Large intestine (tissue), 3 donors: ENCODE measurements at regions not wholly inside any gene's neighbourhood (a gene's known extent, or its start where the extent isn't known, plus 50 kb on each side); places are given as distances from the start of the nearest gene placed in this dataset.
"Not testable (repeated sequence)": the region's sequence is repeated elsewhere in the genome, so short reads cannot be mapped to it uniquely, and the experiment has no call there.

Experiments
- DNase-seq, 2 donors: peaks; one replicate each; pipeline versions ENCODE4 v3.0.0 to v3.0.0-alpha.2; 2013
- H3K27ac ChIP-seq: one replicate; pipeline ENCODE4 v1.5.1; 2013; ENCODE audit warnings: low read length
- H3K27me3 ChIP-seq: 2 replicates; pipeline ENCODE4 v1.6.1; 2013; ENCODE audit warnings: low read length; ENCODE audit not compliant: control insufficient read depth, insufficient read depth
- H3K36me3 ChIP-seq: 2 replicates; pipeline ENCODE4 v1.6.1; 2013; ENCODE audit warnings: low read length; ENCODE audit not compliant: control insufficient read depth, insufficient read depth
- H3K4me1 ChIP-seq: one replicate; pipeline ENCODE4 v1.6.1; 2013; ENCODE audit warnings: low read length; ENCODE audit not compliant: control insufficient read depth, insufficient read depth
- H3K4me3 ChIP-seq: one replicate; pipeline ENCODE4 v1.5.1; 2013; ENCODE audit warnings: low read length
- H3K9me3 ChIP-seq: one replicate; pipeline ENCODE4 v1.6.1; 2013; ENCODE audit warnings: mild to moderate bottlenecking, low read depth, low read length, moderate library complexity; ENCODE audit not compliant: control insufficient read depth
- WGBS: methylation state at CpG from one replicate; pipeline ENCODE4 v1.1.5; 2013; ENCODE audit warnings: low lambda C conversion rate; ENCODE audit not compliant: insufficient coverage; 5-methylcytosine and 5-hydroxymethylcytosine counted together

DNA sequence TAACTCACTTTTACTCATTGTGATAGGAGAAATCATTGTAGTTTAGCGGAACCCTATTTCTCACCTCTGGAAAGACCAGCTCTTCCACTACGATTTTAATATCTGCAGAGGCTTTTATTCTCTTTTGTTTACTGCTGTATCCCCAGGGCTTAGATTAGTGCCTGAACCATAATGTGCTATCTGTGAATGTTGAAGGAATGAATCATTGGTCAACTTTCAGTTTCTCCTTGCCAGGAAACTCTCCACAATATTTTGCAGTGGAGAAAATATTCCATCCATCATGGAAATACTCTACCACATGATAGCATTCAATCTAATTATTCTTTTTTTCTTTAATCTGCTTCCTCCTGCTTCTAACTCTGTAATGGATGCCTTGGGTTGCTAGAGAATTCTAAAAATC, 263.5 kb upstream of the PTPRD start:
- no peak overlapping the region for H3K27ac ChIP-seq
- H3K4me3 ChIP-seq: no peak overlapping the region
- H3K4me1 ChIP-seq: no peaks in the 10 kb centered on the region
- no peaks in the 10 kb centered on the region for H3K9me3 ChIP-seq
- DNase-seq: no peak
- 57% methylated on average over 2 of the region's 2 CpGs for WGBS
- H3K27me3 ChIP-seq: no peaks in the 10 kb centered on the region
- H3K36me3 ChIP-seq: no peaks in the 10 kb centered on the region

DNA sequence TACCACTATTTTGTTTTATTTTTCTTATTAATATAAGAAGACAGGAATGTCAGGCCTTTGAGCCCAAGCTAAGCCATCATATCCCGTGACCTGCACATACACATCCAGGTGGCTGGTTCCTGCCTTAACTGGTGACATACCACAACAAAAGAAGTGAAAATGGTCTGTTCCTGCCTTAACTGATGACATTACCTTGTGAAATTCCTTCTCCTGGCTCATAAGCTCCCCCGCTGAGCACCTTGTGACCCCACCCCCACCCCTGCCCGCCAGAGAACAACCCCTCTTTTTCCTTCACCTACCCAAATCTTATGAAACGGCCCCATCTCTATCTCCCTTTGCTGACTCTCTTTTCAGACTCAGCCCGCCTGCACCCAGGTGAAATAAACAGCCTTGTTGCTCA, 277.5 kb upstream of the PTPRD start:
- H3K9me3 ChIP-seq: not testable (repeated sequence)
- no CpG with 5 or more reads among the region's 5 CpGs for WGBS

DNA sequence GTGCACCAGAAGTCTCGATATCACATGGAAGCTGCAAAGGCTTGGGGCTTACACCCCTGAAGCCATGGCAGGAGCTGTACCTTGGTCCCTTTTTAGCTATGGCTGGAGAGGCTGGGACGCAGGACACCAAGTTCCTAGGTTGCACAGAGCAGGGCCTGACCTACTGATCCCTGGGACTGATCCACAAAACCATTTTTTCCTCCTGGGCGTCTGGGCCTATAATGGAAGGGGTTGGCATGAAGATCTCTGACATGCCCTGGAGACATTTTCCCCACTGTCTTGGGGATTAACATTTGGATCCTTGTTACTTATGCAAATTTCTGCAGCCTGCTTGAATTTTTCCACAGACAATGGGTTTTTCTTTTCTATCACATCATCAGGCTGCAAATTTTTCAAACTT, 286.7 kb upstream of the PTPRD start:
- no peaks in the 10 kb centered on the region for H3K36me3 ChIP-seq
- H3K27me3 ChIP-seq: no peaks in the 10 kb centered on the region
- 100% methylated on average over 1 of the region's 3 CpGs for WGBS
- no peaks in the 10 kb centered on the region for H3K4me1 ChIP-seq
- DNase-seq: no peak
- H3K9me3 ChIP-seq: no peaks in the 10 kb centered on the region
- no peak overlapping the region for H3K4me3 ChIP-seq
- no peak overlapping the region for H3K27ac ChIP-seq

More for the DNA sequence above, 277.5 kb upstream of the PTPRD start:
- H3K4me1 ChIP-seq, H3K36me3 ChIP-seq, H3K27ac ChIP-seq, H3K27me3 ChIP-seq, DNase-seq, H3K4me3 ChIP-seq: not testable (repeated sequence)

DNA sequence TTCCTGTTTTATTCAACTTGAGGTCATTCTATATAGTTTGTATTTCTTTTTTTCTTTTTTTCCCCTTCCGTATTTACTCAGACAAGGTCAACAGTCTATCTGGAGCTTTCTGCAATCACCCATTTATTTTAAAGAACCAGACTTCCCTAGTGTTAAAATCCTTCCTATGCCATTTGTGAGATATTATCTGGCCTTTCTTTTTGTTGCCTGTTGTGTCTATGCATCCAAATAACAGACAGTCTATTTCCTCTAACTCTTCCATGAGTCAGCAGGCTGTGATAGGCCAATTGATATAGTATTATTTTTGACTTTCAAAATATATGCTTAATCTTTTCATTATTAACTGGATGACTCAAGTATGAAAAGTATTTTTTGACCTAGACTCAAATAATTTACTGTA, 291.2 kb upstream of the PTPRD start:
- Histone ChIP-seq H3K27ac (no peak overlapping the region), H3K27me3 (no peaks in the 10 kb centered on the region), H3K9me3 (no peaks in the 10 kb centered on the region), H3K4me3 (no peak overlapping the region), H3K4me1 (no peaks in the 10 kb centered on the region), H3K36me3 (no peaks in the 10 kb centered on the region)
- 50% methylated on average over 1 of the region's 1 CpG for WGBS
- DNase-seq: no peak

DNA sequence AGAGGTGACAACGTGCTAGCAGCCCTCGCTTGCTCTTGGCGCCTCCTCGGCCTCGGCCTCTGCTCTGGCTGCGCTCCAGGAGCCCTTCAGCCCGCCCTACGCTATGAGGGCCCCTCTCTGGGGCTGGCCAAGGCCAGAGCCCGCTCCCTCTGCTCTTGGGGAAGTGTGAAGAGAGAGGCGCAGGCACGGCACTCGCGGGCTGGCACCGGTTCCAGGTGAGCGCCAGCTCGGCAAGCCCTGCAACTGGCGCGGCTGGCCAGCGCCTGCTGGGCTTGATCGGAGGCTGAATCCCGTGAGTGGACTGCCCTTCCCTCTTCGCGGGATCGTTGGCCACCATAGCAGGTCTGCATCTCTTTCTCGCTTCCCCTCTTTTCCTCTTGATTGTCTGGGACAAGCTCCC, 298.0 kb upstream of the PTPRD start:
- Histone ChIP-seq H3K27ac (no peak overlapping the region), H3K4me1 (no peaks in the 10 kb centered on the region), H3K27me3 (no peaks in the 10 kb centered on the region), H3K36me3 (no peaks in the 10 kb centered on the region), H3K9me3 (peaks cover 5% of the 10 kb centered on the region), H3K4me3 (no peak overlapping the region)
- no peak for DNase-seq
- WGBS: 100% methylated on average over 1 of the region's 25 CpGs

DNA sequence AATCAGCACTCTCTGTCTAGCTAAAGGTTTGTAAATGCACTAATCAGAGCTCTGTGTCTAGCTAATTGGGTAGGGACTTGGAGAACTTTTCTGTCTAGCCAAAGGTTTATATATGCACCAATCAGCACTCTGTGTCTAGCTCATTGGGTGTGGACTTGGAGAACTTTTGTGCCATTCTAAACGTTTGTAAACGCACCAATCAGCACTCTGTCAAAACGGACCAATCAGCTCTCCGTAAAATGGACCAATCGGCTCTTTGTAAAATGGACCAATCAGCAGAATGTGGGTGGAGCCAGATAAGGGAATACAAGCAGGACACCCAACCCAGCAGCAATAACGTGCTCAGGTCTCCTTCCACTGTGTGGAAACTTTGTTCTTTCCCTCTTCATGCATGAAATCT, 298.6 kb upstream of the PTPRD start:
- no peak overlapping the region for H3K27ac ChIP-seq
- no peaks in the 10 kb centered on the region for H3K4me1 ChIP-seq
- peaks cover 5% of the 10 kb centered on the region for H3K9me3 ChIP-seq
- no CpG with 5 or more reads among the region's 6 CpGs for WGBS
- H3K27me3 ChIP-seq: no peaks in the 10 kb centered on the region
- DNase-seq: no peak
- H3K36me3 ChIP-seq: no peaks in the 10 kb centered on the region
- H3K4me3 ChIP-seq: no peak overlapping the region

DNA sequence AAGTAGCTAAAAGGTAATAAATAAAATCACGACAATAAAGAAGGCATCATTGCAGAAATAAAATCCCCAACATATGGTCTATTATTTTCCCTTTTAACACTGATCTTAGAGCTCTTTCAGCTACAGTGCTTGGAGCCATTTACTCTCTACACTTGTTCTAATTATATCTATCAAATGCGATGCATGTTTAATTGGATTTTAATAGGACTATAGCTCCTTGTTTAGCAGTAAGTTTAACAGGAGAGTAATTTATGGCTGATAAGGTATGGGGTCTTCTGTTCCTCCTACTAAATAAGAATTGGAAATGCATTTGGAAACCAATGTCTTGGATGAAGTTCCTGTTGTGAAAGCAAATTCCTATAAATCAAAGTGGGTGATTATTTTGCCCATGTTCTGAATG, 304.2 kb upstream of the PTPRD start:
- Histone ChIP-seq H3K27ac (no peak overlapping the region), H3K36me3 (no peaks in the 10 kb centered on the region), H3K4me3 (no peak overlapping the region), H3K27me3 (no peaks in the 10 kb centered on the region), H3K9me3 (no peaks in the 10 kb centered on the region), H3K4me1 (no peaks in the 10 kb centered on the region)
- no peak for DNase-seq
- 100% methylated on average over 1 of the region's 2 CpGs for WGBS

DNA sequence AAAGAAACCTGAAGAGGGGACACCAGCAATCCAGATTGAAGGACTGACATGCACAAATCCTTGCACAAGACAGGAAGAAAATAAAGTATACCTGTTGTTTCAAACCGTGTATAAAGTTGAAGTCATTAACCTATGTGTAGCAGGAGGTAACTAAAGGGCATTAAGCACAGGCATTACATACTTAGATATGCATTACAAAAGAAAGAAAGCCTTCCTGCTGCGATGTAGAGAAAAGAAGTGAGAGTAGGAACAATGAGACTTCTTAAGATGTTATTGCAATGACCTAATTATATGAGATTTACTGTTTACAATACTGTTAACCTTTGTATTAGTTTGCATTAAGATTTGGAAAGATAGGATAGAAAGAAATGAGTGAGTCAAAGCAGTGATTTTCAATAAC, 308.9 kb upstream of the PTPRD start:
- H3K4me3 ChIP-seq: no peak overlapping the region
- no peak overlapping the region for H3K27ac ChIP-seq

DNA sequence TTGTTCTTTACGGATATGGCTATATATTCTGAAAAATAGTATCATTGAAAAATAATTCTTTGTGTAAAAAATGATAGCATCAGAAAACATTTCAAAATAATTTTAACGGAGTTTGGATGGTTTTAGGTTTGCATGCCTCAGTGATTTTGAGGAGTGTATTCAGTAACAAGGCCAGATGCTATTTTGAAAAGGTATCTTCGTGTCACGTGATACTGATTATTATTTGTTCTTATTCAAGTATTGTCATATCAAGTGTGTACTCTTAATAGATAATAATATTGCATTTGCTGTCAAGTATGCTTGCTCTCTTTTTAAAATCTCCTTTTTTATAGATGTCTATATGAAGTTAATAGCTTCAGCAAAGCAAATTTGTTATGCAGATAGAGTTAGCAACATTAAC, 313.1 kb upstream of the PTPRD start:
- Histone ChIP-seq H3K36me3 (no peaks in the 10 kb centered on the region), H3K4me1 (no peaks in the 10 kb centered on the region), H3K9me3 (no peaks in the 10 kb centered on the region), H3K4me3 (no peak overlapping the region), H3K27ac (no peak overlapping the region), H3K27me3 (no peaks in the 10 kb centered on the region)
- no peak for DNase-seq
- 96% methylated on average over 3 of the region's 4 CpGs for WGBS

More for the DNA sequence above, 308.9 kb upstream of the PTPRD start:
- Histone ChIP-seq H3K27me3 (no peaks in the 10 kb centered on the region), H3K9me3 (no peaks in the 10 kb centered on the region), H3K36me3 (no peaks in the 10 kb centered on the region), H3K4me1 (no peaks in the 10 kb centered on the region)
- DNase-seq: no peak
- WGBS: 17% methylated on average over 1 of the region's 2 CpGs

DNA sequence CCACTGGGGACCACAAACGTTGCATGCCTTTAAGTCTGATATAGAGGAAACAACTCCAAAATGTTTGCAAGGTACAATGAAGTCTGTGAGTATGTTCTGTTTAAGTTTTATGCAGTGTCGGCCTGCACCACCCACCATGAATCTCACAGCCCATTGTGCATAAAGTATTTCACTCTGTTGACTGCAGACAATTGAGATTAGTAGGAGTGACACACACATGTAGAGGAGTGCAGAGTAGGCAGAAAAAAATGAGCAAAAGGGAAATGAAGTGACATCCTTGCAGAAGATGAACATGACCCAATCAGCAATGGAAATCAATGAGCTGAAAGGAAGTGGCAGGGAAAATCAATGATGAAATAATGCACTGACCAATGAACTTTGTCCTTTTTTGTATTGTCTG, 315.6 kb upstream of the PTPRD start:
- no CpG with 5 or more reads among the region's 2 CpGs for WGBS
- H3K27ac ChIP-seq: no peak overlapping the region
- no peak overlapping the region for H3K4me3 ChIP-seq
- DNase-seq: no peak
- no peaks in the 10 kb centered on the region for H3K36me3 ChIP-seq
- H3K9me3 ChIP-seq: no peaks in the 10 kb centered on the region
- H3K27me3 ChIP-seq: no peaks in the 10 kb centered on the region
- no peaks in the 10 kb centered on the region for H3K4me1 ChIP-seq

DNA sequence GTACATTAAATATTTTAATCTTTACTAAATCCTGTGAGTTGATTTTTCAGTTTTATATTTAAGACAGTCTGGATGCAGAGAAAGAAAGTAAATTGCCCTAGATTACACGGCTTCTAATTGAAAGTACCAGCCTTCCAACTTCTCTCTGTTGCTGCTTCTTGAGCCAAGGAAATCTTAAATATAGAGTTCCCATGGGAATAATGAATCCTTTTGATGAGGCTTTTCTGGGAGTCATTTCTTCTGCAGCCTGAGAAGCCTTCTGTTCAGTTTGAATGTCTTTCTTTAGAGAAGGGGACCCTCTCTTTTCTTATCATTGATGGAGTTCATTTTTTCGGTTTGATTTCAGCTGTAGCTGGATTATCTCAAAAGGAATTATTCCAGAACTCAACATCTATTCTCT, 317.3 kb upstream of the PTPRD start:
- Histone ChIP-seq H3K4me3 (no peak overlapping the region), H3K4me1 (no peaks in the 10 kb centered on the region), H3K36me3 (no peaks in the 10 kb centered on the region), H3K9me3 (no peaks in the 10 kb centered on the region), H3K27ac (no peak overlapping the region), H3K27me3 (no peaks in the 10 kb centered on the region)
- WGBS: no CpG with 5 or more reads among the region's 2 CpGs
- no peak for DNase-seq
